Ishikawa (cell line): ENCODE measurements at regions not wholly inside any gene's neighbourhood (a gene's known extent, or its start where the extent isn't known, plus 50 kb on each side); places are given as distances from the start of the nearest gene placed in this dataset.

Source experiments
- CEBPB ChIP-seq: IDR thresholded peaks from 2 replicates; pipeline ENCODE4 v1.6.1; 2012
- CREB1 ChIP-seq: IDR thresholded peaks from 2 replicates; pipeline ENCODE4 v1.6.1; 2012; ENCODE audit warnings: low read depth
- EGR1 ChIP-seq: IDR thresholded peaks from 2 replicates; pipeline ENCODE4 v1.6.1; 2012
- EP300 ChIP-seq: IDR thresholded peaks from 2 replicates; pipeline ENCODE4 v1.6.1; 2012; ENCODE audit warnings: borderline replicate concordance
- FOXM1 ChIP-seq: IDR thresholded peaks from 2 replicates; pipeline ENCODE4 v1.6.1; 2012; ENCODE audit warnings: low read depth, borderline replicate concordance
- MAX ChIP-seq: IDR thresholded peaks from 2 replicates; pipeline ENCODE4 v1.6.1; 2012
- NFIC ChIP-seq: IDR thresholded peaks from 2 replicates; pipeline ENCODE4 v1.6.1; 2012
- RAD21 ChIP-seq: IDR thresholded peaks from 2 replicates; pipeline ENCODE4 v1.6.1; 2012; ENCODE audit warnings: low read depth
- REST ChIP-seq: IDR thresholded peaks from 2 replicates; pipeline ENCODE4 v1.6.1; 2012; ENCODE audit warnings: low read depth, mild to moderate bottlenecking
- TAF1 ChIP-seq: IDR thresholded peaks from 2 replicates; pipeline ENCODE4 v1.6.1; 2012; ENCODE audit warnings: low read depth, mild to moderate bottlenecking
- TCF12 ChIP-seq: IDR thresholded peaks from 2 replicates; pipeline ENCODE4 v1.6.1; 2012; ENCODE audit warnings: low read depth
- TEAD4 ChIP-seq: IDR thresholded peaks from 2 replicates; pipeline ENCODE4 v1.6.1; 2012
- YY1 ChIP-seq: IDR thresholded peaks from 2 replicates; pipeline ENCODE4 v1.6.1; 2012; ENCODE audit warnings: low read depth
- ZBTB7A ChIP-seq: IDR thresholded peaks from 2 replicates; pipeline ENCODE4 v1.6.1; 2012; ENCODE audit warnings: low read depth
- TF ChIP-seq, protein P1 (sequence below): IDR thresholded peaks from 2 replicates; pipeline ENCODE4 v1.6.1; 2012

DNA sequence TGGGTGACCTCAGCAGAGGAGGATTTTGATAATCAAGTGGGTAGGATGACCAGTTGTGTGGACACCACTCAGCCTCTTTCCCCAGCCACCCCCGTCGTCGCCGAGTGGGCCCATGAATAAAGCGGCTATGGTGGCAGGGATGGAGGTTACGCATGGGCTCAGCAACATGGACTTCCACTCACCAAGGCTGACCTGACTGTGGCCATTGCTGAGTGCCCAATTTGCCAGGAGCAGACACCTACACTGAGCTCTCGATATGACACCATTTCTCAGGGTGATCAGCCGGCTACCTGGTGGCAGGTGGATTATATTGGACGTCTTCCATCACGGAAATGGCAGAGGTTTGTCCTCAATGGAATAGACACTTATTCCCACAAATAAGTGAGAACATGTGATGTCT is 361.3 kb downstream of the KLHL4 start:
- no peak for TF ChIP-seq TEAD4
- no peak for TF ChIP-seq TCF12
- TF ChIP-seq CREB1, result no peak
- no peak for TF ChIP-seq NFIC
- TF ChIP-seq FOXM1, result no peak
- no peak for TF ChIP-seq EP300
- TF ChIP-seq TAF1, result no peak
- TF ChIP-seq MAX, result no peak
- TF ChIP-seq YY1, result no peak
- no peak for TF ChIP-seq CEBPB
- TF ChIP-seq, protein P1, sequence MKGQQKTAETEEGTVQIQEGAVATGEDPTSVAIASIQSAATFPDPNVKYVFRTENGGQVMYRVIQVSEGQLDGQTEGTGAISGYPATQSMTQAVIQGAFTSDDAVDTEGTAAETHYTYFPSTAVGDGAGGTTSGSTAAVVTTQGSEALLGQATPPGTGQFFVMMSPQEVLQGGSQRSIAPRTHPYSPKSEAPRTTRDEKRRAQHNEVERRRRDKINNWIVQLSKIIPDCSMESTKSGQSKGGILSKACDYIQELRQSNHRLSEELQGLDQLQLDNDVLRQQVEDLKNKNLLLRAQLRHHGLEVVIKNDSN, result no peak
- TF ChIP-seq RAD21, result no peak
- no peak for TF ChIP-seq EGR1
- no peak for TF ChIP-seq REST
- TF ChIP-seq ZBTB7A, result no peak

DNA sequence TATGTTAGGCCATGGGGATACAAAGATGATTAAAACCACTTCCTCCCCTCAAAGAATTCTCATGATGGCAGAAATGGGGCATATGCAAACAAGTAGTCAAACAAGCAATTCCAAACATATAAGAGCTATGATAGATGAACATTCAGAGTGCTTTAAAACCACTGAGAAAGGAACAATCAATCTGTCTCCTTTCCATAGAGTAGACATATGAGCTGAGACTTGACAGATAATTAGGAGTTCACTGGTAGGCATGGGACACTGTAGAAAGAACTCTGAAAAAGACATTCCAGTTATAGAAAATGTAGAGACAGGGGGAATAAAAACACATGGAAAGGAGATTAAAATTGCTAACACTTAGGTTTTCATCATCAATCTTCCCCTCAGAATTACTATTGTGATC is 372.8 kb downstream of the KLHL4 start:
- no peak for TF ChIP-seq MAX
- no peak for TF ChIP-seq TCF12

- TF ChIP-seq EGR1 (no peak), TCF12 (no peak), REST (no peak), EP300 (no peak), MAX (no peak)
Measured at GRCh38 chrX:87895421-87895820, 377.8 kb downstream of the KLHL4 start.

DNA sequence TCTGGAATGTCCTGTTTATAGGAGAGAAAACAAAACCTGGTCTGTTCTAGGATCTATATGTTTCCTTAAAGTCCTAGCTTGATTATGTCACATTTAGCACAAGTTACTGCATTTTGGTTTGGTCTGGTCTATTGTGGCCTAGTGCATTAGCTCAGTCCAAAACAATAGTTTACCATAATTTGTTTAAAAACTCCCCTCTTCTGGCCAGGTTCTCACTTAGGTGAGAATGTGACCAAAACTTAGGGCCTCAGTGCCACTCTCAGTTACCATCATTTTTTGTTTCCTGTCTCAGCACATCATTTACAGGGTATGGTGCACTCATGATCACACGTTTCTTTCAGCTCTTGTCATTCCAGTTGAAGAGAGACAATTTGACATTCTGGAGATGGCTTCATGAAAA is 378.5 kb downstream of the KLHL4 start:
- TF ChIP-seq NFIC (no peak), RAD21 (no peak), CEBPB (no peak), TCF12 (no peak), YY1 (no peak), EP300 (no peak)

DNA sequence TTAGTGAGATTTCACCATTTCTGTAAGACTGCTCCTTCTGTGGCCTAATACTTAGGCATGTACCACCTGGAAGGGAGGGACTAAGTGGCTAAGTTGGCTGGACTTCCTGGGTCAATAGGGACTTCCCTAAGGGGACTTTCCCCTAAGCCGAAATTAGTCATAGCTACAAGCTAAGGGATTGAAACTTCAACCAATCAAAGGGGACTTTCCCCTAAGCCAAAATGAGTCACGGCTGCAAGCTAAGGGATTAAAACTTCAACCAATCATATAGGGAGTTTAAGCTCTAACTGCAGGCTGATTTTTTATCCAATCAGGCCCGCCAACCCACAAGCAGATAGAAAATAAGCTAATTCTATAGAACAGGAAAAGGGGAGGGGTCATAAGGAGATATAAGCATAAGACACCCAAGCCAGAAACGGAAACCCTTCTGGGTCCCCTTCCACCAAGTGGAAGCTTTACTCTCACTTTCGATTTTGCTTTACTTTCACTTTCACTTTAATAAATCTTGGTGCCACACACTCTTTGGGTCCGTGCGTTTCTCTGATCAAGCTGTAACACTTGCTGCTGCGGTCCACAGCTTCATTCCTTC is 382.8 kb downstream of the KLHL4 start:
- TF ChIP-seq EGR1, result no peak
- no peak for TF ChIP-seq RAD21
- TF ChIP-seq EP300, result no peak
- TF ChIP-seq NFIC, result no peak
- TF ChIP-seq, protein P1, result no peak

DNA sequence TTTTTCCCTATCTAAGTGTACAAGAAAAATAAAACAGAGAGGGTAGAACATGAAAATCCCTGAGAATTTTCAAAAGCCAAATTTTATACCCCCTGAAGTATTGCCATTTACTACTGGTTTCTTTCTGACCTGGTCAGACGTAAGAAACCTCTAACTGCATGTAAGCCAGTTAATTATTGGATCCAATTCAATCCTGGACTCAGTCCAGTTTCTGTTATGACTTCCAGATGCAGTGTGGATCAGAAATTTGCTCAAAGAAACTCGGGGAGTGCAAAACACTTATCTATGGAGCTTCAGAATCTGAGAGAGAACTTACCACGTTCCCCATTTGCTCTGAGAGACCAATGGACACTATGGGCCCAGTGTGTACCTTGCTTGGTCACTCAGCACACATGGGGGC is 383.5 kb downstream of the KLHL4 start:
- no peak for TF ChIP-seq TAF1
- TF ChIP-seq CREB1, result no peak
- TF ChIP-seq CEBPB, result no peak
- TF ChIP-seq NFIC, result no peak
- TF ChIP-seq MAX, result no peak
- TF ChIP-seq, protein P1, result no peak
- no peak for TF ChIP-seq TEAD4
- TF ChIP-seq EGR1, result no peak
- TF ChIP-seq ZBTB7A, result no peak
- no peak for TF ChIP-seq REST
- TF ChIP-seq RAD21, result no peak
- no peak for TF ChIP-seq YY1
- TF ChIP-seq FOXM1, result no peak
